K562 (cell line): ENCODE measurements at regions not wholly inside any gene's neighbourhood (a gene's known extent, or its start where the extent isn't known, plus 50 kb on each side); places are given as distances from the start of the nearest gene placed in this dataset.

Source experiments
- ATAC-seq: fragments of 200-7000 bp; cut with Tn5 transposase; 3 replicates; pipeline ENCODE4 v1.9.1; 2020; ENCODE audit warnings: moderate library complexity
- BruUV-seq: library from RNA; stranded (reverse); fragments of 400-500 nt; replicated peaks from 2 replicates; lab custom pipeline; 2021; lab: Mats Ljungman, UMichigan
- CTCF ChIA-PET: fragments of 300-600 bp; formaldehyde crosslinking; extraction: SDS; loops from one replicate; lab custom pipeline; 2021; ENCODE audit warnings: low intra/inter-chr PET ratio; lab: Yijun Ruan, JAX
- POLR2A ChIA-PET: fragments of 300-600, 350-650 bp; sonication (Branson Sonifier 250); formaldehyde crosslinking; extraction: SDS; loops from one replicate; lab custom pipeline; 2021; ENCODE audit warnings: antibody characterized with exemption, inconsistent platforms; lab: Yijun Ruan, JAX
- DNase-seq, 4 experiments: peaks; one replicate each; pipeline versions ENCODE4 v3.0.0 to v3.0.0-alpha.2; 2011 to 2018; ENCODE audit warnings: low spot score in 3 of 4, mixed read lengths in 3 of 4; ENCODE audit errors: extremely low read depth in 1 of 4
- FAIRE-seq: peaks from 2 replicates; lab custom pipeline; 2011; peaks lifted over from hg19 to GRCh38; lab: Jason Lieb, UNC
- H2AFZ ChIP-seq: 2 replicates; pipeline ENCODE4 v1.6.0; 2011; ENCODE audit warnings: low read depth, low read length, control low read depth, inconsistent platforms
- H3K27ac ChIP-seq: fragments of 200-600 bp; 3 replicates; pipeline ENCODE4 v1.8.0; 2011; ENCODE audit warnings: low read depth, mild to moderate bottlenecking, control low read depth, inconsistent platforms, low read length, moderate library complexity, mixed read lengths; ENCODE audit errors: extremely low read depth
- H3K27me3 ChIP-seq, 2 experiments: fragments of 300-600 bp in 1 of 2; 2 replicates in 1 of 2; 3 replicates in 1 of 2; pipeline versions ENCODE4 v1.6.0 to v1.8.0; 2011; ENCODE audit warnings: inconsistent platforms in 2 of 2, low read length in 2 of 2, mild to moderate bottlenecking in 1 of 2, mixed read lengths in 1 of 2, moderate library complexity in 1 of 2; ENCODE audit not compliant: control insufficient read depth in 2 of 2, insufficient read depth in 2 of 2
- H3K36me3 ChIP-seq: fragments of 300-600 bp; 3 replicates; pipeline ENCODE4 v1.8.0; 2011; ENCODE audit warnings: mild to moderate bottlenecking, low read length, inconsistent platforms; ENCODE audit not compliant: control insufficient read depth, insufficient read depth
- H3K4me1 ChIP-seq, 2 experiments: fragments of 200-600 bp in 1 of 2; replicated peaks in 1 of 2; 2 replicates in 1 of 2; 3 replicates in 1 of 2; pipeline versions ENCODE4 v1.5.1 to v1.8.0; 2011; ENCODE audit warnings: inconsistent platforms in 2 of 2, low read length in 2 of 2, mild to moderate bottlenecking in 1 of 2, mixed read lengths in 1 of 2, moderate library complexity in 1 of 2; ENCODE audit not compliant: control insufficient read depth in 2 of 2, insufficient read depth in 2 of 2
- H3K4me2 ChIP-seq: 2 replicates; pipeline ENCODE4 v1.6.1; 2011; ENCODE audit warnings: low read length, control low read depth, inconsistent platforms, mixed read lengths; ENCODE audit not compliant: insufficient read depth
- H3K4me3 ChIP-seq: fragments of 200-600 bp; sonication (generic), shearing (Covaris generic); 2 replicates; pipeline ENCODE4 v1.5.1; 2016; ENCODE audit warnings: control low read depth, inconsistent platforms
- H3K79me2 ChIP-seq: fragments of 200-600 bp; 3 replicates; pipeline ENCODE4 v1.8.0; 2011; ENCODE audit warnings: low read length, inconsistent platforms; ENCODE audit not compliant: control insufficient read depth, insufficient read depth
- H3K9ac ChIP-seq, 2 experiments: 2 replicates each; pipeline versions ENCODE4 v1.6.0 to v1.6.1; 2011; ENCODE audit warnings: low read depth in 2 of 2, low read length in 2 of 2, control low read depth in 1 of 2, inconsistent platforms in 1 of 2, mild to moderate bottlenecking in 1 of 2, mixed read lengths in 1 of 2; ENCODE audit not compliant: insufficient read depth in 1 of 2
- H3K9me1 ChIP-seq: one replicate; pipeline ENCODE4 v1.6.0; 2011; ENCODE audit warnings: inconsistent platforms, mild to moderate bottlenecking, low read length, moderate library complexity; ENCODE audit not compliant: control insufficient read depth, insufficient read depth
- H3K9me3 ChIP-seq: replicated peaks from 2 replicates; pipeline ENCODE4 v1.5.1; 2011; ENCODE audit warnings: low read depth, low read length, inconsistent platforms; ENCODE audit not compliant: control insufficient read depth, insufficient read depth
- H4K20me1 ChIP-seq: replicated peaks from 2 replicates; pipeline ENCODE4 v1.6.1; 2011; ENCODE audit warnings: low read length, inconsistent platforms, mixed read lengths; ENCODE audit not compliant: control insufficient read depth, insufficient read depth
- ERF ChIP-seq: fragments of 450-650 bp; formaldehyde crosslinking; IDR thresholded peaks from 2 replicates; pipeline ENCODE4 v1.4.0; 2020; ENCODE audit warnings: mild to moderate bottlenecking, mixed read lengths
- GTF2F1 ChIP-seq: IDR thresholded peaks from 2 replicates; pipeline ENCODE4 v1.6.1; 2011; ENCODE audit warnings: low read depth, low read length, improper control_type of control experiment
- MAZ ChIP-seq, 2 experiments: fragments of 450-650 bp in 1 of 2; sonication (generic) in 1 of 2; formaldehyde crosslinking; IDR thresholded peaks in 1 of 2; conservative IDR thresholded peaks in 1 of 2; 2 replicates each; pipeline versions ENCODE4 v1.4.0 to v1.5.0; 2020; ENCODE audit warnings: mild to moderate bottlenecking in 1 of 2, missing genetic modification reagents in 1 of 2
- MCM3 ChIP-seq: fragments of 450-650 bp; IDR thresholded peaks from 2 replicates; pipeline ENCODE4 v1.6.1; 2016
- MCM5 ChIP-seq: fragments of 450-650 bp; IDR thresholded peaks from 2 replicates; pipeline ENCODE4 v1.6.1; 2016; ENCODE audit warnings: low read depth
- NRF1 ChIP-seq, 2 experiments: fragments of 450-650 bp; IDR thresholded peaks in 1 of 2; conservative IDR thresholded peaks in 1 of 2; 2 replicates each; pipeline ENCODE4 v1.6.1; 2014; ENCODE audit warnings: mild to moderate bottlenecking in 2 of 2
- PTRF ChIP-seq: fragments of 450-650 bp; IDR thresholded peaks from 2 replicates; pipeline ENCODE4 v1.6.1; 2016; ENCODE audit warnings: mild to moderate bottlenecking, missing genetic modification characterization, missing compliant biosample characterization
- ZKSCAN8 ChIP-seq: fragments of 200-800 bp; sonication (Bioruptor generic); IDR thresholded peaks from 2 replicates; pipeline ENCODE4 v1.6.1; 2016; ENCODE audit warnings: missing genetic modification characterization, missing compliant biosample characterization
- ZNF146 ChIP-seq: IDR thresholded peaks from one replicate; pipeline ENCODE4 v1.6.1; 2018; ENCODE audit warnings: missing compliant biosample characterization; ENCODE audit not compliant: unreplicated experiment
- ZNF324 ChIP-seq: fragments of 250-450 bp; sonication (Bioruptor Pico); IDR thresholded peaks from 2 replicates; pipeline ENCODE4 v1.4.0; 2020; ENCODE audit warnings: mild to moderate bottlenecking
- ZNF444 ChIP-seq: fragments of 250-450 bp; sonication (Bioruptor Pico); IDR thresholded peaks from 2 replicates; pipeline ENCODE4 v1.4.0; 2020; ENCODE audit warnings: mild to moderate bottlenecking, moderate library complexity
- ZNF507 ChIP-seq: conservative IDR thresholded peaks from 2 replicates; pipeline ENCODE4 v1.6.1; 2017; ENCODE audit warnings: missing genetic modification characterization, missing compliant biosample characterization
- WGBS: fragments of 100-300 bp; shearing (Covaris generic); methylation state at CpG from one replicate; pipeline ENCODE4 v1.1.6; 2016; ENCODE audit warnings: low coverage, mixed read lengths; ENCODE audit not compliant: insufficient coverage; ENCODE audit errors: missing lambda C conversion rate; 5-methylcytosine and 5-hydroxymethylcytosine counted together
- in situ Hi-C: fragments of 300-500 bp; cut with MboI; formaldehyde crosslinking; loops from 4 replicates; pipeline ENCODE4 v1.15.0; 2018; ENCODE audit warnings: inconsistent platforms, mixed read lengths
- intact Hi-C: fragments of 100-400 bp; cut with micrococcal nuclease; formaldehyde crosslinking; loops from 2 replicates; pipeline ENCODE4 v1.14.2; 2022
- TF ChIP-seq, protein P1 (sequence below): fragments of 250-450 bp; sonication (Bioruptor Pico); IDR thresholded peaks from 2 replicates; pipeline ENCODE4 v1.5.0; 2021; ENCODE audit warnings: mild to moderate bottlenecking, moderate library complexity
- TF ChIP-seq, protein P2 (sequence below): fragments of 450-650 bp; IDR thresholded peaks from 2 replicates; pipeline ENCODE4 v1.6.1; 2017; ENCODE audit warnings: mild to moderate bottlenecking, moderate library complexity

DNA sequence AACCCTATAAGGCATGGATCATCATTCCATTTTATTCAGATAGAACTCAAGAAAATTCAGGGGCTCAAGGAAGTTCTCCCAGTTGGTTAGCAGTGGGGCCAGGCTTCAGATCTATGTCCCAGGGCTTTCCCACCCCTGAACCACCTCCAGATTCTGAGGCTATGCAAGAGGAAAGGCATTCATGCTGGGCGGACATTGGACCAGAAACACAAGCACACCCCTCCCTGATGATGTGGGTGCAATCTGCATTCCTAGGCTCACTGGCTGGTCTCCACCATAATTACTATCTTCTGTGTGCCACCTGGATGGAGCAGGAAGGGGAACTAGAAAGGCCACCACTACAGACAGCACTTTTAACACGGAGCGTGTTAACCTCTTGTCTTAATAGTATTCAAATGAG is 63.2 kb upstream of the ASIC2 start:
- H3K79me2 ChIP-seq, result no peaks in the 10 kb centered on the region
- POLR2A ChIA-PET, result no interaction called here
- H3K9me1 ChIP-seq, result no peaks in the 10 kb centered on the region
- no peak overlapping the region for H2AFZ ChIP-seq
- in situ Hi-C loops, result no loop called here
- H3K9ac ChIP-seq, result no peak overlapping the region
- no peak for FAIRE-seq
- BruUV-seq, result no TSS peak
- H3K4me3 ChIP-seq, result no peak overlapping the region
- no peak for ATAC-seq
- no peaks in the 10 kb centered on the region for H3K36me3 ChIP-seq
- DNase-seq, result no peak
- no peak overlapping the region for H3K4me2 ChIP-seq
- no peak for TF ChIP-seq MCM3
- TF ChIP-seq GTF2F1, result no peak
- no peak for TF ChIP-seq MAZ (CRISPR knock-in tag; conservative IDR thresholded peaks at IDR 0.05 in 1 of 2, IDR thresholded peaks at IDR 0.05 in 1 of 2)
- no peak for TF ChIP-seq ZNF507 (tag)
- no peak for TF ChIP-seq PTRF (tag)
- TF ChIP-seq MCM5, result no peak
- TF ChIP-seq, all 486 proteins: peak for 0
- Histone ChIP-seq H4K20me1 (0 out of 2 replicates have a peak, but pooled peaks cover 4% of the 10 kb centered on the region), H3K27ac (no peak overlapping the region), H3K4me1 (no peaks in the 10 kb centered on the region), H3K9me3 (no peaks in the 10 kb centered on the region), H3K27me3 (peaks cover 0 to 10% of the 10 kb centered on the region in 2 experiments; a peak in 1 of 5 replicates)
- CTCF ChIA-PET, result no interaction called here
- WGBS, result 0% methylated on average over 3 of the region's 3 CpGs
- intact Hi-C loops, result no loop called here

DNA sequence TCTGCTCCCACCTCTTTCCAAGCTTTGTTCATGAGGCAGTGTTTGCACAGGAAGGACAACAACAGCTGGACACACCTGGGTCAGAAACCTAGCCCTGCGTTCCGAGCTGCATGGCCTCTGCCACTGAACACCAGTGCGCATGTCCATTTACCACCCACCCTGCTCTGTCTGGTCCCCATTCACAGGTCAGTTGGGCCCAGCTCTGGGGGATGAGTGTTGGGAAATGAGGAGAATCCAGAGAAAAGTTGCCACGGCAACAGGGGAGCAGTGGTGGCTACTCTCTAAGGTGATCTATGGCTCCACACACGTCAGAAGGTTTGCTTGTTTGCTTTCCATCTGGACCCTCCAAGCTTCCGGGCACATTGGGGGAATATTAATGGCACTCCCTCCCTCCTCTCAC is 70.4 kb upstream of the ASIC2 start:
- H3K79me2 ChIP-seq, result no peaks in the 10 kb centered on the region
- no peak overlapping the region for H3K9ac ChIP-seq
- POLR2A ChIA-PET, result interaction anchor here (0.7 kb wide), 1 partner anchor 190 kb away, joined by 4 read pairs; no protein-coding TSS in a partner anchor
- CTCF ChIA-PET, result no interaction called here
- in situ Hi-C loops (no loop called here), intact Hi-C loops (no loop called here)
- no peak for ATAC-seq
- no peak for FAIRE-seq
- H3K4me3 ChIP-seq, result no peak overlapping the region
- no peaks in the 10 kb centered on the region for H3K9me1 ChIP-seq
- no peaks in the 10 kb centered on the region for H3K27me3 ChIP-seq
- no peak overlapping the region for H2AFZ ChIP-seq
- WGBS, result 0% methylated on average over 6 of the region's 6 CpGs
- no peaks in the 10 kb centered on the region for H3K36me3 ChIP-seq
- H3K27ac ChIP-seq, result no peak overlapping the region
- H3K4me1 ChIP-seq, result no peaks in the 10 kb centered on the region
- H4K20me1 ChIP-seq, result no peaks in the 10 kb centered on the region; the same call in 1 of the 2 replicates
- no peaks in the 10 kb centered on the region for H3K9me3 ChIP-seq
- no peak for DNase-seq
- H3K4me2 ChIP-seq, result no peak overlapping the region
- BruUV-seq, result no TSS peak
- TF ChIP-seq, protein P1, sequence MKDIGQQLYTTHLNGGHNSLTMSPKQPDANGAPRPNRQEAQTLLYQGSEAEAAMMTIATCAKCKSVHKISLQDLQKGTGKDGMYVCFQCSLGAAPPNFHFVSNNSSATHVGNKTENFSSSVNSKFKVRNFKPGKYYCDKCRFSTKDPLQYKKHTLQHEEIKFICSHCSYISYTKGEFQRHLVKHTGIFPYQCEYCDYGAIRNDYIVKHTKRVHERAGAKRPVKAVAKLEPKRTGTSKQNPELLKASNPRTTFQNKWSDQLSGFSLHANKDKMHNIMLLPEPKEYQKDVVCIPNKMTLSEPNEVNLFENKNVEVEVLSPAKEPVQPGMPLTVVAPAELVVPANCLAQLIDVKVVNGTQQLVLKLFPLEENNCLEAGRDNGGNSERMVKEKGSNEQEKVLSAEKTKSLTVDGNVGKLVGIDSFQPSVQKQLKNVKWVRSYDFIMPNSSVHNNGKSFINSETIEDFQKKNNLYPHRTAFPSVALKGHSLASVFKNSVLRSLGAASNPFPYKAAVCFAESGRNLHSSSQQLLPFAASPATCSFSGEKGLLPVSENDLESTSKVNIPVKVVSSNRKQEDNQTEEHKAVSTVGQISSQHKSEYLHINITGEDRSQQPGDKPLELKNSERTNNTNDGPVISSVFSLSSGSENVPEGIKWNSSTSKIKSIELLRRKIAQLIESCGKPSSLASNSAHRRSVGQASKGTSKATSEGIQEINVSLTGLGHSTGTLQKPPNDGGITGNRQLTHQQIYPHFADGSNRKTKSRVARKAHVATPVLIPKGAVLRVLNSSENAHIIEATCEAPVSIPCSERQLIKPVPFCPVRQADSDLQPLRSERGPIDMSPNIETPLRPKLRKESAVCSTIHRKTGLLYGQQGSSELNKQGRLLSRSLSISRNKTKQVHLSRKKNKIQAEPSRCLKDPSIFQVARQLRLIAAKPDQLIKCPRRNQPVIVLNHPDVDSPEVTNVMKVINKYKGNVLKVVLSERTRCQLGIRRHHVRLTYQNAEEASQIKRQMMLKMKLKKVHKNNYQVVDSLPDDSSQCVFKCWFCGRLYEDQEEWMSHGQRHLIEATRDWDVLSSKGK (CRISPR knock-in tag), result no peak
- no peak for TF ChIP-seq ZNF324 (CRISPR knock-in tag)
- TF ChIP-seq ERF (CRISPR knock-in tag), result no peak
- TF ChIP-seq NRF1 (conservative IDR thresholded peaks at IDR 0.05 in 1 of 2, IDR thresholded peaks at IDR 0.05 in 1 of 2), result no peak
- no peak for TF ChIP-seq ZKSCAN8 (CRISPR knock-in tag)
- no peak for TF ChIP-seq ZNF444 (CRISPR knock-in tag)
- TF ChIP-seq ZNF146 (CRISPR knock-in tag), result no peak
- TF ChIP-seq, protein P2, sequence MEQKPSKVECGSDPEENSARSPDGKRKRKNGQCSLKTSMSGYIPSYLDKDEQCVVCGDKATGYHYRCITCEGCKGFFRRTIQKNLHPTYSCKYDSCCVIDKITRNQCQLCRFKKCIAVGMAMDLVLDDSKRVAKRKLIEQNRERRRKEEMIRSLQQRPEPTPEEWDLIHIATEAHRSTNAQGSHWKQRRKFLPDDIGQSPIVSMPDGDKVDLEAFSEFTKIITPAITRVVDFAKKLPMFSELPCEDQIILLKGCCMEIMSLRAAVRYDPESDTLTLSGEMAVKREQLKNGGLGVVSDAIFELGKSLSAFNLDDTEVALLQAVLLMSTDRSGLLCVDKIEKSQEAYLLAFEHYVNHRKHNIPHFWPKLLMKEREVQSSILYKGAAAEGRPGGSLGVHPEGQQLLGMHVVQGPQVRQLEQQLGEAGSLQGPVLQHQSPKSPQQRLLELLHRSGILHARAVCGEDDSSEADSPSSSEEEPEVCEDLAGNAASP, result no peak
